Activated CD4-positive, alpha-beta T cell treated with anti-CD3 and anti-CD28 coated beads, Interleukin-2, amount 10 ng/mL, durations not matched to agents 7 days and 5 days (primary cell): ENCODE measurements at regions not wholly inside any gene's neighbourhood (a gene's known extent, or its start where the extent isn't known, plus 50 kb on each side); places are given as distances from the start of the nearest gene placed in this dataset.

Experiments used
- CTCF ChIA-PET: fragments of 350-600 bp; sonication (Branson Sonifier 250); formaldehyde crosslinking; loops from one replicate; lab custom pipeline; 2021; ENCODE audit warnings: antibody characterized with exemption; lab: Charles Lee
- POLR2A ChIA-PET: fragments of 350-600 bp; sonication (Branson Sonifier 250); formaldehyde crosslinking; loops from one replicate; lab custom pipeline; 2021; ENCODE audit warnings: antibody characterized with exemption; lab: Charles Lee
- DNase-seq: peaks from one replicate; pipeline ENCODE4 v3.0.0-alpha.2; 2020
- H3K27ac Mint-ChIP-seq: one replicate; pipeline ENCODE4 v1.8.0; 2021; ENCODE audit warnings: mild to moderate bottlenecking, moderate library complexity, mixed read lengths
- H3K27me3 Mint-ChIP-seq: one replicate; pipeline ENCODE4 v1.8.0; 2021; ENCODE audit warnings: mixed read lengths
- H3K36me3 Mint-ChIP-seq: one replicate; pipeline ENCODE4 v1.8.0; 2021; ENCODE audit warnings: low read depth, mixed read lengths
- H3K4me1 Mint-ChIP-seq: one replicate; pipeline ENCODE4 v1.8.0; 2021; ENCODE audit warnings: mixed read lengths
- H3K4me3 Mint-ChIP-seq: one replicate; pipeline ENCODE4 v1.8.0; 2021; ENCODE audit warnings: mild to moderate bottlenecking, moderate library complexity, mixed read lengths
- H3K9me3 Mint-ChIP-seq: one replicate; pipeline ENCODE4 v1.8.0; 2021; ENCODE audit warnings: mixed read lengths

- H3K36me3 Mint-ChIP-seq = no peaks in the 10 kb centered on the region
- no peak for DNase-seq
- no peak overlapping the region for H3K27ac Mint-ChIP-seq
- ChIA-PET CTCF (no interaction called here), POLR2A (no interaction called here)
- no peak overlapping the region for H3K4me3 Mint-ChIP-seq
- H3K4me1 Mint-ChIP-seq = no peaks in the 10 kb centered on the region
- no peaks in the 10 kb centered on the region for H3K9me3 Mint-ChIP-seq
- H3K27me3 Mint-ChIP-seq = no peaks in the 10 kb centered on the region
Measured at GRCh38 chr2:79453918-79454317, 58.9 kb upstream of the CTNNA2 start.

DNA sequence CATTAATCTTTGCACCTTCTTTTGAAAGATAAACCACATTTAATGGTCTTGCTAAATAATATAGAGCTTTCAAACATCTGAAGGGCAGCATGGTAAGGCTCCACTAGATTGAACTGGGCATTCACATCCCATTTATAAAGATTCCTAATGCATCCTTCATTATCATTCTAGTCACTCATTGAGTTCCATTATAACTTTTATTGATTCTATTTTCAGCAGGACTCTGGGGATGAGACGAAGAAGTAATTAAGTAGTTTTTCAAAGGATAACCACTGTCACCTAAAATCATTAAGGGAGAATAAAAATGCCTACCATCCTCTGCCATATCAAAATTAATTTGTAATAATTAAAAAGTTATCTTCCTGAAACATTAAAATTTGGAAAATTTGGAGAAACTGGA lies 60.2 kb upstream of the CTNNA2 start:
- Mint-ChIP-seq H3K4me3 (no peak overlapping the region), H3K4me1 (no peaks in the 10 kb centered on the region), H3K27ac (no peak overlapping the region), H3K27me3 (no peaks in the 10 kb centered on the region), H3K9me3 (no peaks in the 10 kb centered on the region), H3K36me3 (no peaks in the 10 kb centered on the region)
- CTCF ChIA-PET = no interaction called here
- no peak for DNase-seq
- POLR2A ChIA-PET = no interaction called here

- POLR2A ChIA-PET = no interaction called here
- CTCF ChIA-PET = no interaction called here
- no peak for DNase-seq
- H3K9me3 Mint-ChIP-seq = no peaks in the 10 kb centered on the region
- no peak overlapping the region for H3K27ac Mint-ChIP-seq
- H3K4me3 Mint-ChIP-seq = no peak overlapping the region
- no peaks in the 10 kb centered on the region for H3K27me3 Mint-ChIP-seq
- H3K4me1 Mint-ChIP-seq = no peaks in the 10 kb centered on the region
- H3K36me3 Mint-ChIP-seq = no peaks in the 10 kb centered on the region
Measured at GRCh38 chr2:79447463-79447862, 65.4 kb upstream of the CTNNA2 start.

GRCh38 chr2:79446313-79446712 lies 66.5 kb upstream of the CTNNA2 start:
- no peak for DNase-seq
- Mint-ChIP-seq H3K27me3 (no peaks in the 10 kb centered on the region), H3K9me3 (peaks cover under 1% of the 10 kb centered on the region), H3K27ac (no peak overlapping the region), H3K4me3 (no peak overlapping the region), H3K36me3 (no peaks in the 10 kb centered on the region), H3K4me1 (no peaks in the 10 kb centered on the region)
- CTCF ChIA-PET = no interaction called here
- POLR2A ChIA-PET = no interaction called here

DNA sequence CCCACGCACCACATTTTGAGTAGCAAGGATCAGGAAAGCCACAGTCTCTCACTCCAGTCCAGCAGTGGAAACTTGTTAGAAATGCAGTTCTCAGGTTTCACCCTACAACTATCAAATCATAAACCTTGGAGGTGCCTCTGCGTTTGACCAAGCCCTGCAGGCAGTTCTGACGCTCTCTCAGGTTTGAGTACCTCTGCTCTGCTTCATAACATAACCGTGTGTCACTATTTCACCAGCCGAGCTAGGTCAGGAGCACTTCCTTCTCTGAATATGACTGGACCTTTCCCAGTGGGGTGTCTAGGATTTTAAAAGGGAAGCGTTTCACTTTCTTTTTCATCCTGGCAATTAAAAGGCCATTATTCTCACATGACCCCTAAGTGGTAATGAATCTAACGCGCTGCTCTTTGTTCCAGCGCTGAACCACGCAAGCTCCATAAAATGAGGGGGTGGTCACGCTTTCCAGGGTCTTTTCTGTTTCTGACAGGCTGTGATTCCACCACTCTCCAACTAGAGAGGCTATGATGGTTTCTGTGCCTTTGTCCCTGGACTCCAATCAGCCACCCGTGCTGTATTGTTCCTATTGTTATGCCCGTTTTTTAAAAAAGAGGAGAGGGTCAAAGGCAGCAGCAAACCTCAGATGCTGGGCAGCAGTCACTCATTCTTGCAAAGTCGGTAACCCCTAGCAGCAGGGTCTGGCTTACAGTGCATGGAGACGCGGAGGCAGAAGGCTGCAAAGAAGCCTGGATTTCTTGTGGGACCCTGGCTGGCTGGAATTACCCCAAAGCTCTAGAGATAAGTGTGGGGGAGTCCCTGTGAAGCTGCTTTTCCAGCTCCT lies 75.2 kb upstream of the CTNNA2 start:
- DNase-seq = no peak
- ChIA-PET POLR2A (no interaction called here), CTCF (no interaction called here)
- Mint-ChIP-seq H3K4me3 (no peak overlapping the region), H3K36me3 (no peaks in the 10 kb centered on the region), H3K9me3 (peaks cover 3% of the 10 kb centered on the region), H3K27me3 (no peaks in the 10 kb centered on the region), H3K4me1 (no peaks in the 10 kb centered on the region), H3K27ac (no peak overlapping the region)

DNA sequence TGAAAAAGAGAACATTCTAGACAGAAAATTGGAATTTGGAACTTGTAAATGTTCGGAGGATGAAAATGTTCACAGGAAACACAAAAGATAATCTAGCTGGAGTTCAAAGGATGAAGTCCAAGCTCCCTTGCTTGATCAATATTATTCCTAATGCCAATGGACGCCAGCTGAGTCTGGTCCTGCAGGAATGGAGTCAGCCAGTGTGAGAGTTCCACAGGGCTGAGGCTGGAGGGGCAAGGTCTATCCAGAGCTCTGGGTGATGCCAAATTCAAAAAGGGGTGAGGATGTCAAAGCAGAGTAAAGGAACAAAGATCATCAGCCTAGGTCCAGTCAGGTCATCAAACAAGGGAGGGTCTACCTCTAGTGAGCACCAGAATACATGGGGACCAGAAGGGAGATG lies 78.5 kb upstream of the CTNNA2 start:
- ChIA-PET POLR2A (no interaction called here), CTCF (no interaction called here)
- H3K4me3 Mint-ChIP-seq = no peak overlapping the region
- no peaks in the 10 kb centered on the region for H3K36me3 Mint-ChIP-seq
- DNase-seq = no peak
- H3K9me3 Mint-ChIP-seq = no peaks in the 10 kb centered on the region
- H3K27ac Mint-ChIP-seq = no peak overlapping the region
- no peaks in the 10 kb centered on the region for H3K4me1 Mint-ChIP-seq
- no peaks in the 10 kb centered on the region for H3K27me3 Mint-ChIP-seq

DNA sequence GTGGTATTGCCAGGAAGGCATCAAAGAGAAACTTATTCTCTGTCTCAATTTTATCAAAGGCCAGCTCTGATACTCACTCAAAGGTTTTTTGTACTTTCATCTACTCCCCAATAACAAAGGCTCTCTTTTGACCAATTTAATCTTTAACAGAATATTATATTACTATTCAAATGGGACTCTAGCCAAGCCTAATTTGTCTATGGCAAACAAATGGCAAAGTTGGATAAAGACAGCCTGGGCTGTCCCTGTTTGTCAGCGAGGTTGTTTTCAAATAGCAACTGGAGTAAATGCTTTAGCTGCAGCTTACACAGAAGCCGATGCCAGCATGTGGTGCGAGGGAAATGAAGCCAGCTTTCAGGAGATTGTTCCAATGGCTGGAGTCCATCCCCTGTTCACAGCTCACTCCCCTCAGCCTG lies 80.1 kb upstream of the CTNNA2 start:
- H3K27ac Mint-ChIP-seq = no peak overlapping the region
- CTCF ChIA-PET = no interaction called here
- H3K36me3 Mint-ChIP-seq = no peaks in the 10 kb centered on the region
- POLR2A ChIA-PET = no interaction called here
- no peaks in the 10 kb centered on the region for H3K4me1 Mint-ChIP-seq
- DNase-seq = no peak
- H3K27me3 Mint-ChIP-seq = no peaks in the 10 kb centered on the region
- no peak overlapping the region for H3K4me3 Mint-ChIP-seq
- H3K9me3 Mint-ChIP-seq = no peaks in the 10 kb centered on the region

DNA sequence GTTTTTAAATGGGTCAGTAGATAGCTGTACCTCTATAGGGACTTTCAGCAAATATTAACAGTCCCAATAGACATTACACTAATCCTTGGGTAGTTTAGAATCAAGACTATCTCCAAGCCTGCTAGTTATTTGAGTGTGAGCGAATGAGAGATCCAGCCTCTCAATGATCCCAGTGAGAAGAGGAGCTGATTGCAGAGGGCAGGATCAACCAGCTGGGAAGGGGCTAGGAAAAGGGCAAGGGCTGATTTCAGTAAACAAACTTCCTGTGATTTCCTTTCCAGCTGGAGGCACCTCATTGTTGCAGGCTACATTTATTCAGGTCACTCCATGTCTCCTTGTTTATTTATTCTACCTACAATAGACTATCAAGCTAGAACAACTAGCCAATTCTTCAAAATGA lies 84.1 kb upstream of the CTNNA2 start:
- no peaks in the 10 kb centered on the region for H3K27me3 Mint-ChIP-seq
- DNase-seq = no peak
- POLR2A ChIA-PET = no interaction called here
- CTCF ChIA-PET = no interaction called here
- H3K27ac Mint-ChIP-seq = no peak overlapping the region
- H3K4me1 Mint-ChIP-seq = no peaks in the 10 kb centered on the region
- H3K9me3 Mint-ChIP-seq = no peaks in the 10 kb centered on the region
- no peak overlapping the region for H3K4me3 Mint-ChIP-seq
- no peaks in the 10 kb centered on the region for H3K36me3 Mint-ChIP-seq

- no peak for DNase-seq
Measured at GRCh38 chr2:79414690-79415089, 98.2 kb upstream of the CTNNA2 start.

GRCh38 chr2:79394485-79394859 lies 118.4 kb upstream of the CTNNA2 start:
- H3K36me3 Mint-ChIP-seq = no peaks in the 10 kb centered on the region
- ChIA-PET CTCF (no interaction called here), POLR2A (no interaction called here)
- DNase-seq = no peak
- no peaks in the 10 kb centered on the region for H3K9me3 Mint-ChIP-seq
- no peak overlapping the region for H3K4me3 Mint-ChIP-seq
- H3K27ac Mint-ChIP-seq = no peak overlapping the region
- H3K4me1 Mint-ChIP-seq = no peaks in the 10 kb centered on the region
- H3K27me3 Mint-ChIP-seq = no peaks in the 10 kb centered on the region

More at GRCh38 chr2:79414690-79415089, 98.2 kb upstream of the CTNNA2 start:
- no peak overlapping the region for H3K27ac Mint-ChIP-seq
- H3K4me1 Mint-ChIP-seq = no peaks in the 10 kb centered on the region
- POLR2A ChIA-PET = no interaction called here
- no peaks in the 10 kb centered on the region for H3K9me3 Mint-ChIP-seq
- H3K4me3 Mint-ChIP-seq = no peak overlapping the region
- no peaks in the 10 kb centered on the region for H3K36me3 Mint-ChIP-seq
- no peaks in the 10 kb centered on the region for H3K27me3 Mint-ChIP-seq
- CTCF ChIA-PET = no interaction called here

- Mint-ChIP-seq H3K9me3 (no peaks in the 10 kb centered on the region), H3K36me3 (no peaks in the 10 kb centered on the region), H3K27me3 (no peaks in the 10 kb centered on the region), H3K4me1 (no peaks in the 10 kb centered on the region), H3K27ac (no peak overlapping the region), H3K4me3 (no peak overlapping the region)
- no peak for DNase-seq
- CTCF ChIA-PET = interaction anchor here (0.5 kb wide), 1 partner anchor 1272 kb away, joined by 3 read pairs; no protein-coding TSS in a partner anchor
- POLR2A ChIA-PET = no interaction called here
Measured at GRCh38 chr2:79393806-79394484, 118.9 kb upstream of the CTNNA2 start.

DNA sequence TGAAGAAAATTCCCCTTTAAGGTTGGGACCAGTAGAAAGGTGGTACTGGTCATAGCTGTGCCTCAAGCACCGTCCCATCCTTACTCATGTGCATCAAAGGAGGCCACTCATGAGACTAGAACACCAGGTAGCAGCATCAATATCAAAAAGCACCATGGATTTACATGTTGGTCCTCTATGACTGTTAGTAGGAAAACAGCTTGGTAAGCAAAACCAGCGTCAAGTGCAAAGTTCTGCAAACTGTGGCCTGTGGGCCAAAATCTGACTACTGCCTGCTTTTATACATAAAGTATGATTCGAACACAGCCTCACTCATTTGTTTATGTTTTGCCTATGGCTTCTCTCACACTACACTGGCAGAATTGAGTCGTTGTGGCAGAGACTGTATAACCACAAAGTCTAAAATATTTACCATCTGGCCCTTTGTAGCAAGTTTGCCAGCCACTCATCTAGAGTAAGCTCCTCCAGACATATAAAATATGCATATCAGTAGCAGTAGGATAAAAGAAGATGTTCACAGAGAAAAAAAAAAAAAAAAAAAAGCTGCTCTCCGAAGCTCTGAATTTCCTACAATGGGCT lies 119.7 kb upstream of the CTNNA2 start:
- no peak for DNase-seq
- no peaks in the 10 kb centered on the region for H3K9me3 Mint-ChIP-seq
- POLR2A ChIA-PET = no interaction called here
- no peaks in the 10 kb centered on the region for H3K4me1 Mint-ChIP-seq
- H3K27ac Mint-ChIP-seq = no peak overlapping the region
- H3K36me3 Mint-ChIP-seq = no peaks in the 10 kb centered on the region
- H3K27me3 Mint-ChIP-seq = no peaks in the 10 kb centered on the region
- CTCF ChIA-PET = interaction anchor here (0.5 kb wide), 1 partner anchor 1273 kb away, joined by 3 read pairs; no protein-coding TSS in a partner anchor
- H3K4me3 Mint-ChIP-seq = no peak overlapping the region

GRCh38 chr2:79389481-79389880 lies 123.4 kb upstream of the CTNNA2 start:
- Mint-ChIP-seq H3K4me3 (no peak overlapping the region), H3K36me3 (no peaks in the 10 kb centered on the region), H3K27me3 (no peaks in the 10 kb centered on the region), H3K9me3 (peaks cover 4% of the 10 kb centered on the region), H3K4me1 (no peaks in the 10 kb centered on the region), H3K27ac (no peak overlapping the region)
- CTCF ChIA-PET = no interaction called here
- POLR2A ChIA-PET = no interaction called here
- DNase-seq = no peak
